Keratinocyte (primary cell): ENCODE measurements at regions not wholly inside any gene's neighbourhood (a gene's known extent, or its start where the extent isn't known, plus 50 kb on each side); places are given as distances from the start of the nearest gene placed in this dataset.
"Not testable (repeated sequence)": the region's sequence is repeated elsewhere in the genome, so short reads cannot be mapped to it uniquely, and the experiment has no call there.

Source experiments
- EZH2 ChIP-seq: IDR thresholded peaks from one replicate; pipeline ENCODE4 v1.6.1; 2012; ENCODE audit warnings: inconsistent platforms, mild to moderate bottlenecking, low read length, moderate library complexity
- TF ChIP-seq, protein P1 (sequence below), 3 experiments: IDR thresholded peaks in 1 of 3; conservative IDR thresholded peaks in 1 of 3; optimal IDR thresholded peaks in 1 of 3; 2 replicates in 2 of 3; 3 replicates in 1 of 3; pipeline versions ENCODE3 to v1.5.1; 2011; ENCODE audit warnings: low read length in 3 of 3, mild to moderate bottlenecking in 3 of 3, moderate library complexity in 2 of 3, control low read depth in 1 of 3, inconsistent platforms in 1 of 3; ENCODE audit not compliant: insufficient read depth in 2 of 3; ENCODE audit errors: extremely low read depth in 1 of 3

DNA sequence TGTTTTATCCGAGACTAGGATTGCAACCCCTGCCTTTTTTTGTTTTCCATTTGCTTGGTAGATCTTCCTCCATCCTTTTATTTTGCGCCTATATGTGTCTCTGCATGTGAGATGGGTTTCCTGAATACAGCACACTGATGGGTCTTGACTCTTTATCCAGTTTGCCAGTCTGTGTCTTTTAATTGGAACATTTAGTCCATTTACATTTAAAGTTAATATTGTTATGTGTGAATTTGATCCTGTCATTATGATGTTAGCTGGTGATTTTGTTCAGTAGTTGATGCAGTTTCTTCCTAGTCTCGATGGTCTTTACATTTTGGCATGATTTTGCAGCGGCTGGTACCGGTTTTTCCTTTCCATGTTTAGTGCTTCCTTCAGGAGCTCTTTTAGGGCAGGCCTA lies 216.2 kb downstream of the FZD1 start:
- TF ChIP-seq, protein P1, sequence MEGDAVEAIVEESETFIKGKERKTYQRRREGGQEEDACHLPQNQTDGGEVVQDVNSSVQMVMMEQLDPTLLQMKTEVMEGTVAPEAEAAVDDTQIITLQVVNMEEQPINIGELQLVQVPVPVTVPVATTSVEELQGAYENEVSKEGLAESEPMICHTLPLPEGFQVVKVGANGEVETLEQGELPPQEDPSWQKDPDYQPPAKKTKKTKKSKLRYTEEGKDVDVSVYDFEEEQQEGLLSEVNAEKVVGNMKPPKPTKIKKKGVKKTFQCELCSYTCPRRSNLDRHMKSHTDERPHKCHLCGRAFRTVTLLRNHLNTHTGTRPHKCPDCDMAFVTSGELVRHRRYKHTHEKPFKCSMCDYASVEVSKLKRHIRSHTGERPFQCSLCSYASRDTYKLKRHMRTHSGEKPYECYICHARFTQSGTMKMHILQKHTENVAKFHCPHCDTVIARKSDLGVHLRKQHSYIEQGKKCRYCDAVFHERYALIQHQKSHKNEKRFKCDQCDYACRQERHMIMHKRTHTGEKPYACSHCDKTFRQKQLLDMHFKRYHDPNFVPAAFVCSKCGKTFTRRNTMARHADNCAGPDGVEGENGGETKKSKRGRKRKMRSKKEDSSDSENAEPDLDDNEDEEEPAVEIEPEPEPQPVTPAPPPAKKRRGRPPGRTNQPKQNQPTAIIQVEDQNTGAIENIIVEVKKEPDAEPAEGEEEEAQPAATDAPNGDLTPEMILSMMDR (optimal IDR thresholded peaks at IDR 0.05 in 1 of 3, IDR thresholded peaks at IDR 0.05 in 1 of 3, conservative IDR thresholded peaks at IDR 0.05 in 1 of 3; ENCODE audit: extremely low read depth in 1 of 3, insufficient read depth in 2 of 3, low read length in 3 of 3): not testable (repeated sequence)
- TF ChIP-seq EZH2: not testable (repeated sequence)
